ENCODE measurements at regions not wholly inside any gene's neighbourhood (a gene's known extent, or its start where the extent isn't known, plus 50 kb on each side); places are given as distances from the start of the nearest gene placed in this dataset.

- H3K36me3 ChIP-seq = no peaks in the 10 kb centered on the region
- intact Hi-C loops (cut with DNase I) = no loop called here
- H3K27me3 ChIP-seq = no peaks in the 10 kb centered on the region
- no peak for TF ChIP-seq POLR2A (IDR thresholded peaks at IDR 0.05)
- TF ChIP-seq, protein P1, sequence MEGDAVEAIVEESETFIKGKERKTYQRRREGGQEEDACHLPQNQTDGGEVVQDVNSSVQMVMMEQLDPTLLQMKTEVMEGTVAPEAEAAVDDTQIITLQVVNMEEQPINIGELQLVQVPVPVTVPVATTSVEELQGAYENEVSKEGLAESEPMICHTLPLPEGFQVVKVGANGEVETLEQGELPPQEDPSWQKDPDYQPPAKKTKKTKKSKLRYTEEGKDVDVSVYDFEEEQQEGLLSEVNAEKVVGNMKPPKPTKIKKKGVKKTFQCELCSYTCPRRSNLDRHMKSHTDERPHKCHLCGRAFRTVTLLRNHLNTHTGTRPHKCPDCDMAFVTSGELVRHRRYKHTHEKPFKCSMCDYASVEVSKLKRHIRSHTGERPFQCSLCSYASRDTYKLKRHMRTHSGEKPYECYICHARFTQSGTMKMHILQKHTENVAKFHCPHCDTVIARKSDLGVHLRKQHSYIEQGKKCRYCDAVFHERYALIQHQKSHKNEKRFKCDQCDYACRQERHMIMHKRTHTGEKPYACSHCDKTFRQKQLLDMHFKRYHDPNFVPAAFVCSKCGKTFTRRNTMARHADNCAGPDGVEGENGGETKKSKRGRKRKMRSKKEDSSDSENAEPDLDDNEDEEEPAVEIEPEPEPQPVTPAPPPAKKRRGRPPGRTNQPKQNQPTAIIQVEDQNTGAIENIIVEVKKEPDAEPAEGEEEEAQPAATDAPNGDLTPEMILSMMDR (IDR thresholded peaks at IDR 0.05) = no peak
- no peaks in the 10 kb centered on the region for H3K9me3 ChIP-seq
- no peak for DNase-seq
- no peak overlapping the region for H3K4me3 ChIP-seq
- WGBS, 2 donors = 23 to 30% methylated on average over 2 of the region's 5 CpGs
- no peak overlapping the region for H3K27ac ChIP-seq
- no peaks in the 10 kb centered on the region for H3K4me1 ChIP-seq
Measured at GRCh38 chrX:39627257-39627656, 470.5 kb downstream of the BCOR start.

GRCh38 chrX:39629001-39629400 lies 468.8 kb downstream of the BCOR start:
- 75 to 100% methylated on average over 1 of the region's 1 CpG for WGBS, 2 donors
- Histone ChIP-seq H3K36me3 (no peaks in the 10 kb centered on the region), H3K4me1 (no peaks in the 10 kb centered on the region), H3K9me3 (no peaks in the 10 kb centered on the region), H3K27me3 (no peaks in the 10 kb centered on the region), H3K27ac (no peak overlapping the region), H3K4me3 (no peak overlapping the region)
- TF ChIP-seq POLR2A (IDR thresholded peaks at IDR 0.05) = no peak
- TF ChIP-seq, protein P1 (IDR thresholded peaks at IDR 0.05) = no peak
- DNase-seq = no peak
- intact Hi-C loops (cut with DNase I) = no loop called here

- H3K4me3 ChIP-seq = no peak overlapping the region
- no peaks in the 10 kb centered on the region for H3K27me3 ChIP-seq
- no peak for DNase-seq
- no peak overlapping the region for H3K27ac ChIP-seq
- no peaks in the 10 kb centered on the region for H3K4me1 ChIP-seq
- H3K9me3 ChIP-seq = no peaks in the 10 kb centered on the region
- WGBS, 2 donors = 53 to 60% methylated on average over 2 of the region's 2 CpGs
- TF ChIP-seq, protein P1 (IDR thresholded peaks at IDR 0.05) = no peak
- no peak for TF ChIP-seq POLR2A (IDR thresholded peaks at IDR 0.05)
- intact Hi-C loops (cut with DNase I) = no loop called here
- H3K36me3 ChIP-seq = no peaks in the 10 kb centered on the region
Measured at GRCh38 chrX:39630344-39630743, 467.4 kb downstream of the BCOR start.

DNA sequence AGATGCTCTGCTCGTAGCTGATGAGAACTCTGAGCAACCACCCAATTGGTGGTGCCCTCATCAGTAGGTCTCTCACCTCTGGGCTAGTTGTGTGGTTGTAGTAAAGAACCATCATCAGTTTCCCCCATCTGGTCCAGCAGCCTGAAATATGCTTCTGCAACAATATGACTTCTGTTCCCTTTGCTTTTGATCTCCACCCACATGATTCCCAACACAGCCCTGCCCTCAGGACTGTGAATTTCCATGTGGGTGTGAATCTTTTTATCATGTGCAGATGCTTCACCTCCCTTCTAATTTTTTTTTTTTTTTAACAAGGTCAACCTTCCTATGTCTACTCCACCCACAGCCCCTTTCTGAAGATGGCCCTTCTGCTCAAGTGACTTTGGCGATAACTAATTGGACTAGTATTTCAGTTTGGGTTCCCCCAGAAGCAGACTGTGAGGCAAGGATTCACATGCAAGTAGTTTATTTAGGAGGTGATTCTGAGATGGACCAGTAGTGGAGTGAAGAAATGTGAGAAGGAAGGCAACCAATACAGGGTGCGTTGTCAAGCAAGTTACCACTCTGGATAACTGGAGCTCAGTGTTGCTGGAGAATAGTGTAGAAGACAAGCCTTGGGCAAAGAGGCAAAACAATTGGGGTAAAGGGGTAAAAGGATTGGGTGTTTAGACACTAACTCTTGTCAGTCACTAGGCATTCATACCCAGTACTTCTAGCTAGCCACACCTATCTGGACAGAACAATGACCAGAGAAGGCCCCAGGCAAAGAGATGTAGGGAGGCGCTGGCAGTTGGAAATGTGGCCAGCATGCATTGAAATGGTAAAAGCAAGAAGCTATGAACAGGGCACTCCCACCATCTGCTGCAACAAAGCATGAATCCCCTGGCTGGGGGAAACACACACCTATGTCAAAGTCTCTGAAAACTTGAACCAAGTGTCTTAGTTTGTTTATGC lies 466.2 kb downstream of the BCOR start:
- TF ChIP-seq POLR2A (IDR thresholded peaks at IDR 0.05) = no peak
- TF ChIP-seq, protein P1 (IDR thresholded peaks at IDR 0.05) = no peak
- no peak overlapping the region for H3K4me3 ChIP-seq
- DNase-seq = no peak
- no peaks in the 10 kb centered on the region for H3K36me3 ChIP-seq
- intact Hi-C loops (cut with DNase I) = no loop called here
- no peak overlapping the region for H3K27ac ChIP-seq
- H3K4me1 ChIP-seq = no peaks in the 10 kb centered on the region
- no peaks in the 10 kb centered on the region for H3K27me3 ChIP-seq
- H3K9me3 ChIP-seq = no peaks in the 10 kb centered on the region
- WGBS, 2 donors = 83 to 85% methylated on average over 3 to 4 of the region's 4 CpGs

GRCh38 chrX:39633293-39633692 lies 464.5 kb downstream of the BCOR start:
- WGBS, 2 donors = 83 to 100% methylated on average over 1 of the region's 2 CpGs
- Histone ChIP-seq H3K36me3 (no peaks in the 10 kb centered on the region), H3K4me1 (no peaks in the 10 kb centered on the region), H3K27me3 (no peaks in the 10 kb centered on the region), H3K4me3 (no peak overlapping the region), H3K9me3 (no peaks in the 10 kb centered on the region), H3K27ac (no peak overlapping the region)
- DNase-seq = no peak
- intact Hi-C loops (cut with DNase I) = no loop called here
- TF ChIP-seq POLR2A (IDR thresholded peaks at IDR 0.05) = no peak
- TF ChIP-seq, protein P1 (IDR thresholded peaks at IDR 0.05) = no peak
